Liver (tissue), 8 donors: ENCODE measurements at regions not wholly inside any gene's neighbourhood (a gene's known extent, or its start where the extent isn't known, plus 50 kb on each side); places are given as distances from the start of the nearest gene placed in this dataset.

Source experiments
- DNase-seq: peaks from one replicate; pipeline ENCODE4 v3.0.0-alpha.2; 2017; ENCODE audit warnings: low spot score
- H3K27ac ChIP-seq, 2 donors: one replicate each; pipeline ENCODE4 v1.7.0; 2013; ENCODE audit warnings: inconsistent platforms in 2 of 2, low read length in 2 of 2, control low read depth in 1 of 2, low read depth in 1 of 2, mild to moderate bottlenecking in 1 of 2
- H3K27me3 ChIP-seq, 4 donors: one replicate each; pipeline versions ENCODE4 v1.6.1 to v1.7.0; 2013; ENCODE audit warnings: low read length in 3 of 4, inconsistent platforms in 1 of 4, mild to moderate bottlenecking in 1 of 4, moderate library complexity in 1 of 4; ENCODE audit not compliant: control insufficient read depth in 4 of 4, insufficient read depth in 4 of 4
- H3K36me3 ChIP-seq, 4 donors: one replicate each; pipeline versions ENCODE4 v1.6.1 to v1.7.0; 2013; ENCODE audit warnings: low read length in 3 of 4, mild to moderate bottlenecking in 3 of 4, low read depth in 1 of 4, moderate library complexity in 1 of 4; ENCODE audit not compliant: control insufficient read depth in 4 of 4, insufficient read depth in 3 of 4
- H3K4me1 ChIP-seq, 4 donors: one replicate each; pipeline versions ENCODE4 v1.6.1 to v1.7.0; 2013; ENCODE audit warnings: low read length in 3 of 4, mild to moderate bottlenecking in 3 of 4, moderate library complexity in 1 of 4; ENCODE audit not compliant: control insufficient read depth in 4 of 4, insufficient read depth in 4 of 4
- H3K4me3 ChIP-seq, 3 donors: one replicate each; pipeline versions ENCODE4 v1.6.1 to v1.7.0; 2013; ENCODE audit warnings: low read length in 3 of 3, control low read depth in 1 of 3, low read depth in 1 of 3, mild to moderate bottlenecking in 1 of 3
- H3K9ac ChIP-seq, 2 donors: one replicate each; pipeline ENCODE4 v1.7.0; 2013; ENCODE audit warnings: low read length in 2 of 2, mild to moderate bottlenecking in 2 of 2, moderate library complexity in 2 of 2, control low read depth in 1 of 2, low read depth in 1 of 2
- H3K9me3 ChIP-seq, 4 donors: one replicate each; pipeline versions ENCODE4 v1.6.1 to v1.7.0; 2013; ENCODE audit warnings: low read length in 3 of 4; ENCODE audit not compliant: control insufficient read depth in 4 of 4
- ATF3 ChIP-seq: IDR thresholded peaks from 2 replicates; pipeline ENCODE4 v1.6.1; 2016; ENCODE audit warnings: antibody characterized with exemption
- CTCF ChIP-seq: fragments of 150-350 bp; IDR thresholded peaks from 2 replicates; pipeline ENCODE4 v1.5.1; 2017; ENCODE audit warnings: improper control_type of control experiment, low read depth, low read length; ENCODE audit not compliant: missing input control
- EGR1 ChIP-seq, 2 donors: IDR thresholded peaks; 2 replicates each; pipeline ENCODE4 v1.6.1; 2016 to 2018; ENCODE audit warnings: antibody characterized with exemption in 2 of 2, low read depth in 2 of 2
- FOXA1 ChIP-seq: IDR thresholded peaks from 2 replicates; pipeline ENCODE4 v1.6.1; 2016; ENCODE audit warnings: antibody characterized with exemption
- FOXA2 ChIP-seq: IDR thresholded peaks from 2 replicates; pipeline ENCODE4 v1.6.1; 2016; ENCODE audit warnings: antibody characterized with exemption
- GABPA ChIP-seq, 2 donors: IDR thresholded peaks in 1 of 2; conservative IDR thresholded peaks in 1 of 2; 2 replicates each; pipeline ENCODE4 v1.6.1; 2016; ENCODE audit warnings: antibody characterized with exemption in 2 of 2, mild to moderate bottlenecking in 1 of 2, moderate library complexity in 1 of 2
- HNF4A ChIP-seq, 2 donors: conservative IDR thresholded peaks; 2 replicates each; pipeline ENCODE4 v1.6.1; 2016; ENCODE audit warnings: antibody characterized with exemption in 2 of 2, mild to moderate bottlenecking in 2 of 2
- HNF4G ChIP-seq: IDR thresholded peaks from 2 replicates; pipeline ENCODE4 v1.6.1; 2016; ENCODE audit warnings: antibody characterized with exemption
- JUND ChIP-seq, 2 donors: IDR thresholded peaks; 2 replicates each; pipeline ENCODE4 v1.6.1; 2016; ENCODE audit warnings: antibody characterized with exemption in 2 of 2
- MAX ChIP-seq: IDR thresholded peaks from 2 replicates; pipeline ENCODE4 v1.6.1; 2016; ENCODE audit warnings: antibody characterized with exemption
- NR2F2 ChIP-seq: IDR thresholded peaks from 2 replicates; pipeline ENCODE4 v1.6.1; 2016; ENCODE audit warnings: antibody characterized with exemption
- RAD21 ChIP-seq, 2 donors: IDR thresholded peaks; 2 replicates each; pipeline ENCODE4 v1.6.1; 2016; ENCODE audit warnings: antibody characterized with exemption in 2 of 2, mild to moderate bottlenecking in 2 of 2
- RXRA ChIP-seq, 2 donors: IDR thresholded peaks; 2 replicates each; pipeline ENCODE4 v1.6.1; 2017 to 2018; ENCODE audit warnings: antibody characterized with exemption in 2 of 2, mild to moderate bottlenecking in 1 of 2
- SP1 ChIP-seq: IDR thresholded peaks from 2 replicates; pipeline ENCODE4 v1.6.1; 2018; ENCODE audit warnings: antibody characterized with exemption, mild to moderate bottlenecking
- TAF1 ChIP-seq: conservative IDR thresholded peaks from 2 replicates; pipeline ENCODE4 v1.6.1; 2016; ENCODE audit warnings: antibody characterized with exemption, mild to moderate bottlenecking
- YY1 ChIP-seq: IDR thresholded peaks from 2 replicates; pipeline ENCODE4 v1.6.1; 2016; ENCODE audit warnings: antibody characterized with exemption, mild to moderate bottlenecking
- WGBS: extraction: QIAGEN DNeasy Blood & Tissue Kit; methylation state at CpG from one replicate; pipeline ENCODE4 v1.1.7; 2013; 5-methylcytosine and 5-hydroxymethylcytosine counted together
- TF ChIP-seq, protein P1 (sequence below): IDR thresholded peaks from 2 replicates; pipeline ENCODE4 v1.6.1; 2016; ENCODE audit warnings: antibody characterized with exemption
- TF ChIP-seq, protein P2 (sequence below): IDR thresholded peaks from 2 replicates; pipeline ENCODE4 v1.6.1; 2016; ENCODE audit warnings: antibody characterized with exemption, mild to moderate bottlenecking
- donor health status: healthy.
- donor health status: healthy.
- donor health status: healthy.
- donor health status: healthy.
- donor health status: healthy.

GRCh38 chr2:4914551-4914950, 777.6 kb upstream of the SOX11 start:
- Histone ChIP-seq H3K4me1 (no peaks in the 10 kb centered on the region), H3K9me3 (no peaks in the 10 kb centered on the region), H3K27ac (no peak overlapping the region), H3K36me3 (no peaks in the 10 kb centered on the region), H3K27me3 (peaks cover 0 to 2% (median 0%) of the 10 kb centered on the region in 4 donors), H3K4me3 (no peak overlapping the region), H3K9ac (no peak overlapping the region)
- no peak for DNase-seq
- WGBS: 64% methylated on average over 4 of the region's 4 CpGs
- TF ChIP-seq HNF4A (conservative IDR thresholded peaks at IDR 0.05) (no peak), EGR1 (IDR thresholded peaks at IDR 0.05; ENCODE audit: low read depth in 2 of 2) (no peak), MAX (no peak), GABPA (IDR thresholded peaks at IDR 0.05 in 1 of 2, conservative IDR thresholded peaks at IDR 0.05 in 1 of 2) (no peak), RAD21 (IDR thresholded peaks at IDR 0.05) (no peak)

DNA sequence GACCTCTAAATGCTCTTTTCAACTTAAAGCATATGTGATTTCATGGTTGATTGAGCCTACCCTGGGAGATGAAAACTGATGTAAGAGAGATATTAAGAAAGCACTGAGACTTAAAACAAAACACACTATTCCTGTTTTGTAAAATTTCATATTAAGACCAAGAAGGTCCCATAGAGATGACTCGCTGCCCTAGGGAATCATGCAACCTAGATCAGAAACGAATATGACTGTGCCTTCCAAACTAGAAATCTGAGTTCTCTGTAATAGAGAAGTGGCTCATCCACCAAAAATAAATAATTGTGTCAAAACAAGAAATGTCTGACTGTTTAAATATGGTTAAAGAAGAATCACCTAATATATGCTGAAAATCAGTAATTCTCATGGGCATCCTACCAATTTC, 776.8 kb upstream of the SOX11 start:
- Histone ChIP-seq H3K36me3 (no peaks in the 10 kb centered on the region), H3K9ac (no peak overlapping the region), H3K9me3 (no peaks in the 10 kb centered on the region), H3K27ac (no peak overlapping the region), H3K4me1 (no peaks in the 10 kb centered on the region), H3K4me3 (no peak overlapping the region), H3K27me3 (peaks cover 0 to 2% (median 0%) of the 10 kb centered on the region in 4 donors)
- TF ChIP-seq, protein P1, sequence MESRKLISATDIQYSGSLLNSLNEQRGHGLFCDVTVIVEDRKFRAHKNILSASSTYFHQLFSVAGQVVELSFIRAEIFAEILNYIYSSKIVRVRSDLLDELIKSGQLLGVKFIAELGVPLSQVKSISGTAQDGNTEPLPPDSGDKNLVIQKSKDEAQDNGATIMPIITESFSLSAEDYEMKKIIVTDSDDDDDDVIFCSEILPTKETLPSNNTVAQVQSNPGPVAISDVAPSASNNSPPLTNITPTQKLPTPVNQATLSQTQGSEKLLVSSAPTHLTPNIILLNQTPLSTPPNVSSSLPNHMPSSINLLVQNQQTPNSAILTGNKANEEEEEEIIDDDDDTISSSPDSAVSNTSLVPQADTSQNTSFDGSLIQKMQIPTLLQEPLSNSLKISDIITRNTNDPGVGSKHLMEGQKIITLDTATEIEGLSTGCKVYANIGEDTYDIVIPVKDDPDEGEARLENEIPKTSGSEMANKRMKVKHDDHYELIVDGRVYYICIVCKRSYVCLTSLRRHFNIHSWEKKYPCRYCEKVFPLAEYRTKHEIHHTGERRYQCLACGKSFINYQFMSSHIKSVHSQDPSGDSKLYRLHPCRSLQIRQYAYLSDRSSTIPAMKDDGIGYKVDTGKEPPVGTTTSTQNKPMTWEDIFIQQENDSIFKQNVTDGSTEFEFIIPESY: no peak
- TF ChIP-seq MAX: no peak
- no peak for TF ChIP-seq EGR1 (IDR thresholded peaks at IDR 0.05; ENCODE audit: low read depth in 2 of 2)
- TF ChIP-seq HNF4G: no peak
- no peak for TF ChIP-seq ATF3
- no peak for TF ChIP-seq FOXA2
- no peak for TF ChIP-seq SP1
- no peak for TF ChIP-seq NR2F2
- no peak for TF ChIP-seq JUND (IDR thresholded peaks at IDR 0.05)
- no peak for TF ChIP-seq GABPA (IDR thresholded peaks at IDR 0.05 in 1 of 2, conservative IDR thresholded peaks at IDR 0.05 in 1 of 2)
- no peak for TF ChIP-seq HNF4A (conservative IDR thresholded peaks at IDR 0.05)
- no peak for TF ChIP-seq YY1
- TF ChIP-seq FOXA1: no peak
- TF ChIP-seq RAD21 (IDR thresholded peaks at IDR 0.05): no peak
- no peak for TF ChIP-seq CTCF
- no peak for TF ChIP-seq TAF1
- TF ChIP-seq, protein P2, sequence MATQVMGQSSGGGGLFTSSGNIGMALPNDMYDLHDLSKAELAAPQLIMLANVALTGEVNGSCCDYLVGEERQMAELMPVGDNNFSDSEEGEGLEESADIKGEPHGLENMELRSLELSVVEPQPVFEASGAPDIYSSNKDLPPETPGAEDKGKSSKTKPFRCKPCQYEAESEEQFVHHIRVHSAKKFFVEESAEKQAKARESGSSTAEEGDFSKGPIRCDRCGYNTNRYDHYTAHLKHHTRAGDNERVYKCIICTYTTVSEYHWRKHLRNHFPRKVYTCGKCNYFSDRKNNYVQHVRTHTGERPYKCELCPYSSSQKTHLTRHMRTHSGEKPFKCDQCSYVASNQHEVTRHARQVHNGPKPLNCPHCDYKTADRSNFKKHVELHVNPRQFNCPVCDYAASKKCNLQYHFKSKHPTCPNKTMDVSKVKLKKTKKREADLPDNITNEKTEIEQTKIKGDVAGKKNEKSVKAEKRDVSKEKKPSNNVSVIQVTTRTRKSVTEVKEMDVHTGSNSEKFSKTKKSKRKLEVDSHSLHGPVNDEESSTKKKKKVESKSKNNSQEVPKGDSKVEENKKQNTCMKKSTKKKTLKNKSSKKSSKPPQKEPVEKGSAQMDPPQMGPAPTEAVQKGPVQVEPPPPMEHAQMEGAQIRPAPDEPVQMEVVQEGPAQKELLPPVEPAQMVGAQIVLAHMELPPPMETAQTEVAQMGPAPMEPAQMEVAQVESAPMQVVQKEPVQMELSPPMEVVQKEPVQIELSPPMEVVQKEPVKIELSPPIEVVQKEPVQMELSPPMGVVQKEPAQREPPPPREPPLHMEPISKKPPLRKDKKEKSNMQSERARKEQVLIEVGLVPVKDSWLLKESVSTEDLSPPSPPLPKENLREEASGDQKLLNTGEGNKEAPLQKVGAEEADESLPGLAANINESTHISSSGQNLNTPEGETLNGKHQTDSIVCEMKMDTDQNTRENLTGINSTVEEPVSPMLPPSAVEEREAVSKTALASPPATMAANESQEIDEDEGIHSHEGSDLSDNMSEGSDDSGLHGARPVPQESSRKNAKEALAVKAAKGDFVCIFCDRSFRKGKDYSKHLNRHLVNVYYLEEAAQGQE: no peak
- no peak for TF ChIP-seq RXRA (IDR thresholded peaks at IDR 0.05)
- 66% methylated on average over 2 of the region's 2 CpGs for WGBS
- DNase-seq: no peak
